ENCODE measurements at regions not wholly inside any gene's neighbourhood (a gene's known extent, or its start where the extent isn't known, plus 50 kb on each side); places are given as distances from the start of the nearest gene placed in this dataset.

DNA sequence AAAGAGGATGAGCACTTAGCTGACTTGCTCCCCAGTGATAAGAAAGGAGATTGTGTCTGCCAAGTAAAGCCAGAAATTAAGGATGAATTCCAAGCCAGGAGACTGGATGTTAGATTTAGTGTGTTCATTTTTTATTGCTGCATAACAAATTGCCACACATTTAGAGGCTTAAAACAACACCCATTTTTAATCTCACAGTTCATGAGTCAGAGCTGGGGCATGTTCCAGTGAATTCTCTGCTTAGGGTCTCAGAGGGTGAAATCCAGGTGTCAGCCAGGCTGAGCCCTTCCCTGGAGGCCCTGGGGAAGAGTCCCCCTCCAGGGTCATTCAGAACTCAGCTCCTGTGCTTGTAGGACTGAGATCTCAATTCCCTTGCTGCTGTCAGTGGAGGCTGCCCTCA, 352.8 kb downstream of the BUD13 start:
- TF ChIP-seq, protein P1, sequence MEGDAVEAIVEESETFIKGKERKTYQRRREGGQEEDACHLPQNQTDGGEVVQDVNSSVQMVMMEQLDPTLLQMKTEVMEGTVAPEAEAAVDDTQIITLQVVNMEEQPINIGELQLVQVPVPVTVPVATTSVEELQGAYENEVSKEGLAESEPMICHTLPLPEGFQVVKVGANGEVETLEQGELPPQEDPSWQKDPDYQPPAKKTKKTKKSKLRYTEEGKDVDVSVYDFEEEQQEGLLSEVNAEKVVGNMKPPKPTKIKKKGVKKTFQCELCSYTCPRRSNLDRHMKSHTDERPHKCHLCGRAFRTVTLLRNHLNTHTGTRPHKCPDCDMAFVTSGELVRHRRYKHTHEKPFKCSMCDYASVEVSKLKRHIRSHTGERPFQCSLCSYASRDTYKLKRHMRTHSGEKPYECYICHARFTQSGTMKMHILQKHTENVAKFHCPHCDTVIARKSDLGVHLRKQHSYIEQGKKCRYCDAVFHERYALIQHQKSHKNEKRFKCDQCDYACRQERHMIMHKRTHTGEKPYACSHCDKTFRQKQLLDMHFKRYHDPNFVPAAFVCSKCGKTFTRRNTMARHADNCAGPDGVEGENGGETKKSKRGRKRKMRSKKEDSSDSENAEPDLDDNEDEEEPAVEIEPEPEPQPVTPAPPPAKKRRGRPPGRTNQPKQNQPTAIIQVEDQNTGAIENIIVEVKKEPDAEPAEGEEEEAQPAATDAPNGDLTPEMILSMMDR (IDR thresholded peaks at IDR 0.05): no peak
- TF ChIP-seq POLR2A (IDR thresholded peaks at IDR 0.05): no peak
